Upper lobe of left lung (tissue), 6 donors: ENCODE measurements at regions not wholly inside any gene's neighbourhood (a gene's known extent, or its start where the extent isn't known, plus 50 kb on each side); places are given as distances from the start of the nearest gene placed in this dataset.

Experiments
- ATAC-seq, 2 donors: fragments of 200-7000 bp; cut with Tn5 transposase; one replicate each; pipeline ENCODE4 v1.9.1; 2022; ENCODE audit warnings: mild to moderate bottlenecking in 2 of 2, moderate library complexity in 2 of 2; ENCODE audit not compliant: low FRiP score in 2 of 2
- DNase-seq, 2 donors: peaks; one replicate each; pipeline ENCODE4 v3.0.0-alpha.2; 2019 to 2020
- H3K27ac ChIP-seq, 4 donors: fragments of 200-600 bp; sonication (generic); one replicate each; pipeline ENCODE4 v1.5.1; 2016 to 2019
- H3K27me3 ChIP-seq, 4 donors: fragments of 200-600 bp; sonication (generic); one replicate each; pipeline ENCODE4 v1.5.1; 2017 to 2019
- H3K36me3 ChIP-seq, 4 donors: fragments of 200-600 bp; sonication (generic); one replicate each; pipeline ENCODE4 v1.5.1; 2016 to 2019
- H3K4me1 ChIP-seq, 4 donors: fragments of 200-600 bp; sonication (generic); one replicate each; pipeline ENCODE4 v1.5.1; 2018 to 2019
- H3K4me3 ChIP-seq, 4 donors: fragments of 200-600 bp; sonication (generic); one replicate each; pipeline ENCODE4 v1.5.1; 2017 to 2019; ENCODE audit warnings: mild to moderate bottlenecking in 2 of 4, moderate library complexity in 1 of 4
- H3K9me3 ChIP-seq, 4 donors: fragments of 200-600 bp; sonication (generic); one replicate each; pipeline ENCODE4 v1.5.1; 2018 to 2019
- CTCF ChIP-seq, 6 experiments: fragments of 450-650 bp in 4 of 6; fragments of 200-600 bp in 2 of 6; sonication (generic) in 2 of 6; IDR thresholded peaks; one replicate each; pipeline ENCODE4 v1.5.1; 2016 to 2019; ENCODE audit warnings: antibody characterized with exemption in 6 of 6
- EP300 ChIP-seq, 4 donors: sonication (generic); formaldehyde crosslinking; IDR thresholded peaks; one replicate each; pipeline ENCODE4 v1.5.1; 2017; ENCODE audit warnings: antibody characterized with exemption in 4 of 4, control low read depth in 2 of 4
- POLR2A ChIP-seq, 4 donors: fragments of 450-650 bp; IDR thresholded peaks; one replicate each; pipeline ENCODE4 v1.5.1; 2016 to 2017; ENCODE audit warnings: antibody characterized with exemption in 4 of 4, mild to moderate bottlenecking in 2 of 4
- POLR2AphosphoS5 ChIP-seq, 2 donors: sonication (generic); formaldehyde crosslinking; IDR thresholded peaks; one replicate each; pipeline ENCODE4 v1.5.1; 2017; ENCODE audit warnings: antibody characterized with exemption in 2 of 2
- WGBS, 2 donors: methylation state at CpG; one replicate each; pipeline ENCODE4 v1.1.5; 2017 to 2018; 5-methylcytosine and 5-hydroxymethylcytosine counted together
- donor health status: DM: no; HTN: no; CAD: no; lungs with moderate emphysema.
- donor health status: DM: no; HTN: yes; CAD: no; lungs with severe emphysema.

- Histone ChIP-seq H3K27me3 (no peaks in the 10 kb centered on the region), H3K4me3 (no peak overlapping the region), H3K27ac (no peak overlapping the region), H3K36me3 (no peaks in the 10 kb centered on the region), H3K4me1 (peaks cover 0 to 3% (median 0%) of the 10 kb centered on the region in 4 donors), H3K9me3 (peaks cover 0 to 5% (median 0%) of the 10 kb centered on the region in 4 donors)
- no peak for TF ChIP-seq POLR2AphosphoS5 (IDR thresholded peaks at IDR 0.05)
- no peak for TF ChIP-seq EP300 (IDR thresholded peaks at IDR 0.05)
- no peak for TF ChIP-seq CTCF (IDR thresholded peaks at IDR 0.05)
- ATAC-seq (no peak), DNase-seq (no peak)
- 89% methylated on average over 4 of the region's 4 CpGs for WGBS, 2 donors
Measured at GRCh38 chr2:215770668-215771067, 242.7 kb downstream of the MREG start.

GRCh38 chr2:215769246-215769645 is 244.1 kb downstream of the MREG start:
- DNase-seq = no peak
- Histone ChIP-seq H3K9me3 (peaks cover 0 to 5% (median 0%) of the 10 kb centered on the region in 4 donors), H3K27me3 (no peaks in the 10 kb centered on the region), H3K4me1 (peaks cover 0 to 3% (median 0%) of the 10 kb centered on the region in 4 donors), H3K4me3 (no peak overlapping the region), H3K27ac (no peak overlapping the region), H3K36me3 (no peaks in the 10 kb centered on the region)
- no peak for ATAC-seq
- TF ChIP-seq POLR2AphosphoS5 (IDR thresholded peaks at IDR 0.05) (no peak), EP300 (IDR thresholded peaks at IDR 0.05) (no peak), POLR2A (IDR thresholded peaks at IDR 0.05) (no peak), CTCF (IDR thresholded peaks at IDR 0.05) (no peak)
- 83 to 85% methylated on average over 2 of the region's 2 CpGs for WGBS, 2 donors

GRCh38 chr2:215767625-215768024 is 245.7 kb downstream of the MREG start:
- DNase-seq (no peak), ATAC-seq (no peak)
- H3K36me3 ChIP-seq = no peaks in the 10 kb centered on the region
- peaks cover 0 to 5% (median 0%) of the 10 kb centered on the region in 4 donors for H3K9me3 ChIP-seq
- H3K27ac ChIP-seq = no peak overlapping the region
- H3K27me3 ChIP-seq = no peaks in the 10 kb centered on the region
- WGBS, 2 donors = 88 to 96% methylated on average over 1 of the region's 1 CpG
- H3K4me1 ChIP-seq = no peaks in the 10 kb centered on the region
- TF ChIP-seq POLR2AphosphoS5 (IDR thresholded peaks at IDR 0.05) (no peak), CTCF (IDR thresholded peaks at IDR 0.05) (no peak), EP300 (IDR thresholded peaks at IDR 0.05) (no peak), POLR2A (IDR thresholded peaks at IDR 0.05) (no peak)
- no peak overlapping the region for H3K4me3 ChIP-seq

GRCh38 chr2:215765729-215766360 is 247.5 kb downstream of the MREG start:
- WGBS, 2 donors = 88 to 90% methylated on average over 4 of the region's 4 CpGs
- H3K4me3 ChIP-seq = no peak overlapping the region
- DNase-seq (no peak), ATAC-seq (peak in 1 of 2 donors; percentile 25)
- TF ChIP-seq EP300 (IDR thresholded peaks at IDR 0.05) (no peak), POLR2AphosphoS5 (IDR thresholded peaks at IDR 0.05) (no peak), CTCF (IDR thresholded peaks at IDR 0.05) (no peak), POLR2A (IDR thresholded peaks at IDR 0.05) (no peak)
- no peak overlapping the region for H3K27ac ChIP-seq
- H3K9me3 ChIP-seq = peaks cover 0 to 5% (median 0%) of the 10 kb centered on the region in 4 donors
- no peaks in the 10 kb centered on the region for H3K27me3 ChIP-seq
- H3K36me3 ChIP-seq = no peaks in the 10 kb centered on the region
- no peaks in the 10 kb centered on the region for H3K4me1 ChIP-seq
